HG03064 (cell line): ENCODE measurements at regions not wholly inside any gene's neighbourhood (a gene's known extent, or its start where the extent isn't known, plus 50 kb on each side); places are given as distances from the start of the nearest gene placed in this dataset.
"Not testable (repeated sequence)": the region's sequence is repeated elsewhere in the genome, so short reads cannot be mapped to it uniquely, and the experiment has no call there.

ENCODE experiments used
- ATAC-seq: cut with Tn5 transposase; IDR thresholded peaks from one replicate; pipeline ENCODE4 v1.9.1; 2021; ENCODE audit warnings: low read depth; ENCODE audit not compliant: unreplicated experiment

GRCh38 chr1:118306851-118307250 is 121.8 kb upstream of the SPAG17 start:
- ATAC-seq, result no peak

- ATAC-seq, result no peak
Measured at GRCh38 chr1:118304722-118305359, 119.8 kb upstream of the SPAG17 start.

DNA sequence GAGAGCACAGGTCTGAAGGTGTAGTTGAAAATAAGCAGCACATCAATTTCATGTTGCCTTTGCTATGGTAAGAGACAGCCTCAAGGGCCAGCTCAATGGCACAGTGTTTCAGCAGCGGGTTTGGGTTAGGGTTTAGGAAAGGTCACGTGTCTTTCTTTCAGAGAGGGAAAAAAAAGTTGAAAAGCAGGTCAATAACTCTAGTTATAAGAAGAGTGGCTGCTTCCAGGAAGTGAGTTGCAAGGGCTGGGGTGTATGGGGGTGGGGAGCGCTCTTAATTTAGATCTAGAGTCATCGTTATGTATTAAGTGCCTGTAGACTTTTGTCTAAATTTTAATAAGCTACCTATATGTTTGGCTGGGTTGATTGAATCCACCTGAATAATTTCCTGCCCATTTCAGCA is 118.5 kb upstream of the SPAG17 start:
- ATAC-seq, result no peak

- ATAC-seq, result no peak
Measured at GRCh38 chr1:118303064-118303463, 118.0 kb upstream of the SPAG17 start.

- ATAC-seq, result no peak
Measured at GRCh38 chr1:118302145-118302544, 117.1 kb upstream of the SPAG17 start.

- no peak for ATAC-seq
Measured at GRCh38 chr1:118300808-118301207, 115.8 kb upstream of the SPAG17 start.

- no peak for ATAC-seq
Measured at GRCh38 chr1:118298397-118298796, 113.4 kb upstream of the SPAG17 start.

GRCh38 chr1:118297521-118297920 is 112.5 kb upstream of the SPAG17 start:
- ATAC-seq, result no peak

GRCh38 chr1:118294875-118295642 is 110.0 kb upstream of the SPAG17 start:
- ATAC-seq, result no peak

GRCh38 chr1:118291661-118292060 is 106.6 kb upstream of the SPAG17 start:
- ATAC-seq, result no peak

GRCh38 chr1:118290571-118290970 is 105.5 kb upstream of the SPAG17 start:
- no peak for ATAC-seq

GRCh38 chr1:118290046-118290445 is 105.0 kb upstream of the SPAG17 start:
- ATAC-seq, result no peak

DNA sequence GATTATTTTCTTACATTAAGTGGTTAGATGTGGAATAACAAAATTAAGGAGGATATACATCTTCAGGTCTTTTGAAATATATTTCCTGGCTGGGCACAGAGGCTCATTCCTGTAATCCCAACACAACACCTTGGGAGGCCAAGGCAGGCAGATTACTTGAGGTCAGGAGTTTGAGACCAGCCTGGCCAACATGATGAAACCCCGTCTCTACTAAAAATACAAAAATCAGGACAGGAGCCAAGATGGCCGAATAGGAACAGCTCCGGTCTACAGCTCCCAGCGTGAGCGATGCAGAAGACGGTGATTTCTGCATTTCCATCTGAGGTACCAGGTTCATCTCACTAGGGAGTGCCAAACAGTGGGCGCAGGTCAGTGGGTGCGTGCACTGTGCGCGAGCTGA is 95.6 kb upstream of the SPAG17 start:
- ATAC-seq, result not testable (repeated sequence)

- no peak for ATAC-seq
Measured at GRCh38 chr1:118275472-118276115, 90.6 kb upstream of the SPAG17 start.

DNA sequence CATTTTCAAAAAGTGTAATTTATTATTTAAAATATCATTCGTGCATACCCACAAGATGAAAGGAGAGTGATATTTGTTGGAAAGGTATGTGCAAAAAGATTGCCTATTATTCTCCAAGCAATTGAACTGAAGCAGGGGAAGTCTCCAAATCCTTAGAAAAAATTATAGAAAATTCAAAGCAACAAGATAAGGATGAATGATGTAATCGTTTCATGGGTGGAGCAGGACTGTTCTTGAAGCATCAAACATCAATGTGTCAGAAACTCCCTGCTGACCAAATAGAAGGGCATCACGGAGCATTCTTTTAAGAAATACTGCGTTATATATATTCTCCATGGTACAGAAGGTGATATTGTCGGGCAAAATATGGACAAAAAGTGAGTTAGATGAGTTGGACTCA is 87.9 kb upstream of the SPAG17 start:
- no peak for ATAC-seq

- ATAC-seq, result no peak
Measured at GRCh38 chr1:118271883-118272282, 86.9 kb upstream of the SPAG17 start.

DNA sequence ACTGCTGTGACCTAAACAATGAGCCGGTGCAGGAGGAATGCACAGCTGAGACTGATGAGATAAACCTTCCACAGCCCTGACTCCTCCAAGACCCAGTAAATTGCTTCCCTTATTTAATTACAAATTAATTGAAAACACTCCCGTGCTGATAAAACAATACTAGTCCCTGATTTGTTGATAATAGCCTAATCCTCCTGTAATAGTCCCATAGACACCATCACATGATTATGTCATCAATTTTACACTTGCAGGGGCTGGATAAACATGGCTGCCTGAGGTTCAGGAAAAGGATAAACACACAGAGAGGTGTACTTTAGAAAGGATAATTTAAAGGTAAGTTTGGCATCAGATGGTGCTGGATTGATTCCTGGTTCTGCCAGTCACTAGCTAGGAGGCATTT is 84.6 kb upstream of the SPAG17 start:
- no peak for ATAC-seq

GRCh38 chr1:118266436-118266835 is 81.4 kb upstream of the SPAG17 start:
- no peak for ATAC-seq

DNA sequence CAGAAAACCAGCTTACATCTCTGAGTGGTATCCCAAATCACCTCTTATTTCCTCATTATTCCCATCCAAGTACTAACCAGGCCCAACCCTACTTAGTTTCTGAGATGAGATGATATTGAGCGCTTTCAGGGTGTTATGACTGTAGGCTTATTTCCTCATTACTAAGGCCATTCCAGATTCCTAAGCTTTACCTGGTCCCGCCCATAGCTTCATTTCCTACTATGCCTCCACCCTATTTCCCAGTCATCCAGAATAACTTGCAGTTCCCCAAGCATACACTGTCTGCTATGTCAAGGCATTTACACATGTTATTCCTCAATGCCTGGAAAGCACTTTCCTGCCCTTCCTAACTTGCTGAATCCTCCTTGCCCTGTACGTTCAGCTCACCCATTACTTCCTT is 79.3 kb upstream of the SPAG17 start:
- ATAC-seq, result no peak

DNA sequence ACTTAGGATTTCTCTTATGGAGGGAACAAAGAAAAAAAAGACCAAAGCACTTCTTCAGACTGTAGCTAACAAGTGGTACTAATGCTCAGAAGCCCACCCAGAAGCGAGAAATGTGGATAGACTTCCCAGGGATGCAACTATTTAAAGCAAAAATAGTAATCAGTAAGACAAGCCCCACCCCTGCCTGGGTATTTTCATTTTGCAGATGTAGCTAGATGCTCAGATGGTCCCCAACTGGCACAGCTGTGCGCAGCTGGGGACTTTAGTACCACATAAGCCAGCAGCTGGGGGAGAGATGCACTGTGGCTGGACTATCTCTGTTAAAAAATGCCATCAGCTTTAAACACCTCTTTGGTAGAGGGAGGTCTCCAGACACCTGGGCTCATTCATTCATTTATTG is 77.8 kb upstream of the SPAG17 start:
- ATAC-seq, result no peak

DNA sequence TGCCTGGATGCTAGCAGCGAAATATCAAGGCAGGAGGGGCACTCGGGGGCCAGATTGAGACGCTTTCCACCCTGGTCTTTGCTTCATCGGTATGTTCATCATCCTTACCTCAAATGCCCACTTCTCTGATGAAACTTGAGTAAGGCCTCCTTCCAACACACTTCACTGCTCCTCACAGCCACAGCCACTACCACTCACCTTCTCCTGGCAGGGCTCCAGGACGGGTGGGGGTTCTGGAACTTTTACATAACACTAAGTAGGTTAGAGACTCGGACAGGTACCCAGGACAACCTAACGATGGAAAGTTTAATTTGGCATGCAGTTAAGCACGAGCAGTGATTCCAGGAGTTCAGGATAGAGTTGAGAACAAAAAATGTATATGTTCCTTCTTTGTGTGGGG is 73.9 kb upstream of the SPAG17 start:
- ATAC-seq, result no peak

DNA sequence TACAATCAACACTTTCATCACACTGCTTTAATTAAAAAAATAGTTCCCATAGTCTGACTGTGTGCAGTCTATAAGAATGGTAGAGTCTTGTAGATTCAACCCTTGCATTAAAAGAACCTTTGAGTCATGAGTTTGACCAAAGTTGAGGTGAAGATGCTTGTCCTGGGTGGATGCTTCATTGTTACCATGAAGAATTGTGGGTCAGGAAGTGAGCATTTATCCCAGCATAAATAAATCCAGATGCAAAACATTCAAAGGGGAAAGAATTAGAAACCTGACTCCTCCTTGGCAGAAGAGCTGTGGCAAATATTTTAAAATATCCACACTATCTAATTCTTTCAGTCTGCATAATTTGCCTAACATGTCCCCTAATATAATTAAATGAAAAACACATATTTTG is 72.9 kb upstream of the SPAG17 start:
- no peak for ATAC-seq
